H1 (cell line): ENCODE measurements at regions not wholly inside any gene's neighbourhood (a gene's known extent, or its start where the extent isn't known, plus 50 kb on each side); places are given as distances from the start of the nearest gene placed in this dataset.

Experiments
- ATF3 ChIP-seq: IDR thresholded peaks from 2 replicates; pipeline ENCODE4 v1.6.1; 2011; ENCODE audit warnings: low read depth, mild to moderate bottlenecking, low read length; ENCODE audit not compliant: insufficient read depth
- CBX8 ChIP-seq: fragments of 300-800, 300-1000 bp; sonication (generic); IDR thresholded peaks from 2 replicates; pipeline ENCODE4 v1.7.1; 2016; ENCODE audit warnings: low read depth, low read length, borderline replicate concordance
- GABPA ChIP-seq: IDR thresholded peaks from 2 replicates; pipeline ENCODE4 v1.6.1; 2011; ENCODE audit warnings: mild to moderate bottlenecking, low read length, moderate library complexity, borderline replicate concordance; ENCODE audit not compliant: insufficient read depth
- USF2 ChIP-seq: IDR thresholded peaks from 2 replicates; pipeline ENCODE4 v1.6.1; 2011; ENCODE audit warnings: low read length, improper control_type of control experiment

- TF ChIP-seq GABPA, result no peak
- no peak for TF ChIP-seq CBX8
- TF ChIP-seq USF2, result no peak
- no peak for TF ChIP-seq ATF3
These were observed 256.7 kb upstream of the LCORL start for GRCh38 chr4:18278244-18278643.
